HEK293 (cell line): ENCODE measurements at regions not wholly inside any gene's neighbourhood (a gene's known extent, or its start where the extent isn't known, plus 50 kb on each side); places are given as distances from the start of the nearest gene placed in this dataset.

Source experiments
- CTCF ChIA-PET: fragments of 350-600 bp; formaldehyde crosslinking; extraction: SDS; loops from one replicate; lab custom pipeline; 2021; ENCODE audit warnings: antibody characterized with exemption; lab: Yijun Ruan, JAX
- POLR2A ChIA-PET: fragments of 300-600 bp; formaldehyde crosslinking; extraction: SDS; loops from one replicate; lab custom pipeline; 2020; ENCODE audit warnings: antibody characterized with exemption, inconsistent platforms; lab: Yijun Ruan, JAX
- H3K27ac ChIP-seq: fragments of 200-500 bp; sonication (Bioruptor generic); 2 replicates; pipeline ENCODE4 v1.5.1; 2014; ENCODE audit warnings: low read depth, low read length, control low read depth, inconsistent platforms; ENCODE audit errors: extremely low read depth
- H3K36me3 ChIP-seq, 2 experiments: fragments of 200-500 bp in 1 of 2; sonication (Bioruptor generic) in 1 of 2; 1 replicate in 1 of 2; 2 replicates in 1 of 2; pipeline ENCODE4 v1.5.1; 2014 to 2017; ENCODE audit warnings: inconsistent platforms in 2 of 2, low read length in 2 of 2; ENCODE audit not compliant: control insufficient read depth in 2 of 2, insufficient read depth in 1 of 2
- H3K4me1 ChIP-seq: fragments of 200-500 bp; sonication (Bioruptor generic); 2 replicates; pipeline ENCODE4 v1.5.1; 2014; ENCODE audit warnings: mild to moderate bottlenecking, low read length, inconsistent platforms; ENCODE audit not compliant: control insufficient read depth, insufficient read depth
- H3K4me3 ChIP-seq: 2 replicates; pipeline ENCODE4 v1.5.1; 2011; ENCODE audit warnings: low read depth, mild to moderate bottlenecking, control low read depth, low read length, moderate library complexity
- H3K9me3 ChIP-seq: fragments of 200-500 bp; sonication (Bioruptor generic); 2 replicates; pipeline ENCODE4 v1.5.1; 2014; ENCODE audit warnings: low read depth, low read length, inconsistent platforms; ENCODE audit not compliant: control insufficient read depth, insufficient read depth
- CTCF ChIP-seq: fragments of 450-650 bp; formaldehyde crosslinking; IDR thresholded peaks from 2 replicates; pipeline ENCODE4 v1.5.1; 2016; ENCODE audit warnings: missing biosample characterization, missing genetic modification characterization
- MYNN ChIP-seq: fragments of 450-650 bp; formaldehyde crosslinking; IDR thresholded peaks from 2 replicates; pipeline ENCODE4 v1.5.1; 2016; ENCODE audit warnings: missing biosample characterization, missing genetic modification characterization, borderline replicate concordance
- REPIN1 ChIP-seq: fragments of 450-650 bp; formaldehyde crosslinking; IDR thresholded peaks from 2 replicates; pipeline ENCODE4 v1.5.1; 2017; ENCODE audit warnings: missing biosample characterization, missing genetic modification characterization, low read depth
- SCRT1 ChIP-seq: fragments of 450-650 bp; formaldehyde crosslinking; IDR thresholded peaks from 2 replicates; pipeline ENCODE4 v1.5.1; 2016; ENCODE audit warnings: missing biosample characterization, missing genetic modification characterization, borderline replicate concordance
- TCF7L2 ChIP-seq: IDR thresholded peaks from 2 replicates; pipeline ENCODE4 v1.6.1; 2011; ENCODE audit warnings: low read depth, mild to moderate bottlenecking, inconsistent platforms, low read length, moderate library complexity, borderline replicate concordance
- ZBTB26 ChIP-seq: fragments of 450-650 bp; formaldehyde crosslinking; optimal IDR thresholded peaks from 2 replicates; pipeline ENCODE3; 2016; ENCODE audit warnings: missing biosample characterization, mild to moderate bottlenecking, missing genetic modification characterization
- ZBTB7A ChIP-seq: fragments of 450-650 bp; formaldehyde crosslinking; IDR thresholded peaks from 2 replicates; pipeline ENCODE4 v1.5.1; 2016; ENCODE audit warnings: low read depth, missing biosample characterization, missing genetic modification characterization
- ZFP69B ChIP-seq: fragments of 450-650 bp; formaldehyde crosslinking; IDR thresholded peaks from 2 replicates; pipeline ENCODE4 v1.5.1; 2016; ENCODE audit warnings: missing biosample characterization, missing genetic modification characterization
- ZNF211 ChIP-seq: fragments of 450-650 bp; formaldehyde crosslinking; IDR thresholded peaks from 2 replicates; pipeline ENCODE4 v1.5.1; 2016; ENCODE audit warnings: low read depth, missing biosample characterization, missing genetic modification characterization
- ZNF248 ChIP-seq: fragments of 450-650 bp; formaldehyde crosslinking; IDR thresholded peaks from 2 replicates; pipeline ENCODE4 v1.5.1; 2017; ENCODE audit warnings: missing biosample characterization, missing genetic modification characterization
- ZNF341 ChIP-seq: fragments of 450-650 bp; formaldehyde crosslinking; IDR thresholded peaks from 2 replicates; pipeline ENCODE4; 2016; ENCODE audit warnings: low read depth, missing biosample characterization, missing genetic modification characterization
- ZNF488 ChIP-seq: fragments of 450-650 bp; formaldehyde crosslinking; IDR thresholded peaks from 2 replicates; pipeline ENCODE4 v1.5.1; 2016; ENCODE audit warnings: missing biosample characterization, missing genetic modification characterization
- ZNF513 ChIP-seq: fragments of 450-650 bp; IDR thresholded peaks from 2 replicates; pipeline ENCODE4 v1.5.1; 2018; ENCODE audit warnings: missing biosample characterization, missing genetic modification characterization
- ZNF514 ChIP-seq: fragments of 450-650 bp; formaldehyde crosslinking; IDR thresholded peaks from 2 replicates; pipeline ENCODE4 v1.5.1; 2016; ENCODE audit warnings: missing biosample characterization, missing genetic modification characterization
- ZNF549 ChIP-seq: fragments of 450-650 bp; IDR thresholded peaks from 2 replicates; pipeline ENCODE4 v1.5.1; 2018; ENCODE audit warnings: missing biosample characterization, missing genetic modification characterization, mild to moderate bottlenecking, inconsistent platforms, moderate library complexity
- ZNF623 ChIP-seq: fragments of 450-650 bp; formaldehyde crosslinking; IDR thresholded peaks from 2 replicates; pipeline ENCODE4 v1.5.1; 2016; ENCODE audit warnings: missing biosample characterization, missing genetic modification characterization
- ZNF692 ChIP-seq: fragments of 450-650 bp; formaldehyde crosslinking; IDR thresholded peaks from 2 replicates; pipeline ENCODE4 v1.5.1; 2016; ENCODE audit warnings: missing biosample characterization, missing genetic modification characterization
- ZNF704 ChIP-seq: fragments of 450-650 bp; formaldehyde crosslinking; IDR thresholded peaks from 2 replicates; pipeline ENCODE4 v1.5.1; 2016; ENCODE audit warnings: missing biosample characterization, missing genetic modification characterization
- ZSCAN23 ChIP-seq: fragments of 450-650 bp; formaldehyde crosslinking; IDR thresholded peaks from 2 replicates; pipeline ENCODE4 v1.5.1; 2016; ENCODE audit warnings: missing biosample characterization, missing genetic modification characterization

GRCh38 chr21:27326301-27326700, 359.4 kb upstream of the ADAMTS5 start:
- CTCF ChIA-PET = no interaction called here

More at GRCh38 chr21:27326301-27326700, 359.4 kb upstream of the ADAMTS5 start:
- TF ChIP-seq SCRT1 (tag by site-specific recombination) (no peak), ZBTB26 (tag by site-specific recombination) (no peak), ZNF488 (no peak), ZSCAN23 (tag by site-specific recombination) (no peak), ZFP69B (tag by site-specific recombination) (no peak), ZNF549 (no peak), TCF7L2 (no peak), ZNF248 (no peak), ZNF513 (tag by site-specific recombination) (no peak), ZNF623 (tag by site-specific recombination) (no peak), MYNN (no peak), CTCF (tag by site-specific recombination) (no peak), ZBTB7A (tag by site-specific recombination) (no peak), ZNF692 (tag by site-specific recombination) (no peak), ZNF704 (tag by site-specific recombination) (no peak), REPIN1 (tag by site-specific recombination) (no peak), ZNF514 (tag by site-specific recombination) (no peak), ZNF211 (no peak), ZNF341 (tag by site-specific recombination) (no peak)
- POLR2A ChIA-PET = no interaction called here
- Histone ChIP-seq H3K27ac (no peak overlapping the region), H3K4me3 (no peak overlapping the region), H3K4me1 (no peaks in the 10 kb centered on the region), H3K9me3 (no peaks in the 10 kb centered on the region), H3K36me3 (no peaks in the 10 kb centered on the region)
